Kidney capillary endothelial cell (primary cell): ENCODE measurements at regions not wholly inside any gene's neighbourhood (a gene's known extent, or its start where the extent isn't known, plus 50 kb on each side); places are given as distances from the start of the nearest gene placed in this dataset.

Experiments used
- DNase-seq: peaks from one replicate; pipeline ENCODE4 v3.0.0-alpha.2; 2018; ENCODE audit warnings: low spot score

DNA sequence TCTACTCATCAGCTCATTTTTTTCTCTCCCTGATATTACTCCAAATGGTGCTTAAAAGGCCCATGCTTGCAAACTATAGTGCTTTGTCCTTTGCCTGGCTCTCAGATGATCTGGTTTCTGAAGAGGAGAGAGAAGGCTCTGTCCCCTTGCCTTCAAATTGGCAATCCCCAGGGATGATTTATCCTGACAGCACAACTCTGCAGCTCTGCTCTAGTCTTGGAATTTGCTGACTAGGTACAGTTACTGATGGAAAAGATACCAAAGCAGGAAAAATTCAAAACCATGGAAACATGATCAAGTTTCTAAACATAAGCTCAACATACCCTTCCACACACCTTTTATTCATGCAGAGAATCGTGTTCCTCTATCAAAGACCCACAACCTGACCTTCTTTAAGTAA, 106.7 kb upstream of the CADPS start:
- DNase-seq: no peak

DNA sequence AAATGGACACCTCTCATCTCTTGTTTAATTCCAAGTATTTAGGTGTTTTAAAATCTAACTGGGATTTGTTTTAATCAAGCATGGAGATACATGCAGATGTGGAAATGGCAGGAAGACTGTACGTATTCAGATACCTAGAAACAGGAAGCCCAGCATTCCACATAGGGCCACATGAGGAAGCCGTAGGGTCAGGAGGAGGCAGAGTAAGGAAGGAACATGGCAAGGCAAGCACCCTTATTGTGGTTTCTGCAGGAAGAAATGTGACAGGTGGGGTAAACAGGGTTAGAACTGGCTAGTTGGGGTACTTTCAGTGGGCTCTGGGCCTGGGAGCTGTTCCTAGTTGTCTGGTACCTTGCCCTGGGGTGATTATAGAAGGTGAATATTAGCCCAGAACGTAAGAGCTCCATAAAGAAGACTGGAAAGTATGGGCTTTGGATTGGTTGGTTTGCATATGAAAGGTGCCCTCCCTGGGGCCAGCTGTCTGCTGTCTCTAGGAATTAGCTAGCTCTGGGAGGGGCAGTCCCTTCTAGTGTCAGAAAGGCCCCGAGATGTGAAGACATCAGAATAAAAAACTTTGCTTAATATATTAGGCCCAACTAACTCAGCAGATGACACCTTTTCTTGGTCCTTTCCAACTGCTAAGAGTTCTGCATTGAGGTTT, 107.7 kb upstream of the CADPS start:
- no peak for DNase-seq

DNA sequence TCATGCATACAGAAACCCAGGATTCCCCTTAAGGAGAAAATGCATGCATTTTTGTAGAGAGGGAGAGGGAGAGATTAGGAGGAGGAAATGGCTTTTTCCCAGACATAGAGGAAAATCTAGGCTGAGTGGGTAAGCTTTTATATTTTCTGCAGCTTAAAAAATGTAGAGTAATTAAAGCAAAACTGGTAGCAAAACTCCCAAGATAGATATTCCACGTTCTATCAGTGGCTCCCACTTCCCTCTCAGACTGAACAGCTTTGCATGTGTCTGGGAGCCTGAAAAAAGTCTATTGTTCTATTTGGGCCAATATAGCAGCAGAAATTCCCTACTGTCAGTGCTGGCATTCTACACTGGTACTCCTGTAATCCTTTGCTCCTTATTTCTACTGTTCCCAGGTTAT, 110.8 kb upstream of the CADPS start:
- DNase-seq: no peak

DNA sequence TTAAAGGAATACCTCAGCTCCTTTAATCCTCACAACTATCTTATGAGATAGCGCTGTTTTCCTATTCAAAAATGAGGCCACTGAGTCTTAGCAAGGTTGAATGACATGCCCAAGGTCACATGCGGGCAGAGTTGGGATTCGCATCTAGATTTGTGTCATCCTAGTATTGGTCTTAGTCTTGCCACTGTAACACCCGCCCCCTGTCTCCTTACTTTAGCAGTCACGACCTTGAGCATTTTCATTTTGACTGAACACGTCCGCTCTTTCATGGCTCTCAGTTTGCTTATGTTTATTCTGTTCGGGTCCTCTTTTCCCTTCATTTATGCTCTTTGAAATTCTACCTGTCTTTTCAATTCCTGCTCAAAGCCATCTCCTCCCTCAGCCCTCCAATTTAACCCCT, 112.5 kb upstream of the CADPS start:
- no peak for DNase-seq

DNA sequence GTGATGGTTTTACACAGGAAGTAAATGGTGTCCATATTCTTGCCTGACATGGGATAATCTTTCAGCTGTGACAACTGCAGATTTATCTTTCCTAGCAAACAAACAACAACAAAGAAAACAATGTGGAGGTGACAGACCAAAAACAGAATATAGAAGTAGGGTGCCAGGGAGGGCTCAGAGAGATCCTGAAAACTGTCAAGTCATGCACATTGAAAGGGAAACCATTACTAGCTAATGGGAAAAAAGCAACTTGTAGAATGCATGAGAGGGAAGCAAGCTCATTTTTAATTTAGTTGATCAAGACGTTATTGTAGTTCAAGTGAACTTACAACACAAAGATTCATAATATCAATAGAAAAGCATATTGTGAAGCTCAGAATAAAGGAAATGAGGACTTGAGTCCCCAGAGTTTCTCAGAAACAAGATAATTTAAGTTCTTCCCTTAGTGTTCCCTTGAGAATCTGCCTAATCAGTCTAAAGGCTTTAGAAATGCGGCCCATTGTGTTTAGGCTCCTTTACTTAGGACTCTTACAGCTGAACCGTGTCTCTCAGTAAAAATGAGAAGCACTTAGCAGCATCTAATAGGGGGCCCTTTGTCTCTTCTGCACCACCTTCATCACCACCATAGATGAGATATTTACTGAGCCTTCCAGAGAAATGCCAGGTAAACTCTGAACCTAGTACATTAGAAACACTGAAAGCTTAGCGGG, 115.6 kb upstream of the CADPS start:
- DNase-seq: no peak

DNA sequence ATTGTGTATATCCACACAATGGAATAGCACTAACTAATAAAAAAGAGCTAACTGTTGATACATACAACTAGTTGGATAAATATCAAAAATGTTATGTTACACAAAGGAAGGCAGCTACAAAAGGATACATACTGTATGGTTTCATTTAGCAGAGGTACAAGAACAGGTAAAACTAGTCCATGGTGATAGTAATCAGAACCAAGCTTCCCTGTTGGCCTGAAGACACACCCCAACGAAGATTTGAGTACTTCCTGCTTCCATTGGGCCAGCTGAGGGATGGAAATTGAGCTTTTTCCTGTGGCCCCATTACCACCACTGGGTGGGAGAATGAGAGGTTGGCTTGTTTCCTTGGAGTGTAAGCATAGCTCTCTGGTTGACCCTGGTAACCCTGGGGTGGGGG, 117.3 kb upstream of the CADPS start:
- no peak for DNase-seq

DNA sequence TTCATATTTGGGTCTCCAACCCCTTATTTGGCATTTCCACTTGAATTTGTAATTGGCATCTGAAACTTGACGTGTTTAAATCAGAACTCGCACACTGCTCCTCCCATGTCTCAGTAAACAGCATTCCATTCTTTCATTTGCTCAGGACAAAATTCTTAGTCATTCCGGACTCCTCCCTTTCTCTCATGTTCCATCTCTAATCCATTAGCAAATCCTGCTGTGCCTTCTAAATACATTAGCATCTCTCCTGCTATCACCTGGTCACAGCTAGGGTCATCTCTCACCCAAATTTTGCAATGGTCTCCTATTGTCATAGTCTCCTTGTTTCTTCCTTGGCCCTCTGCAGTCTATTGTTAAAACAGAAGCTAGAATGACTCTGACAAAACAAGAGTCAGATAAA, 119.9 kb upstream of the CADPS start:
- no peak for DNase-seq

DNA sequence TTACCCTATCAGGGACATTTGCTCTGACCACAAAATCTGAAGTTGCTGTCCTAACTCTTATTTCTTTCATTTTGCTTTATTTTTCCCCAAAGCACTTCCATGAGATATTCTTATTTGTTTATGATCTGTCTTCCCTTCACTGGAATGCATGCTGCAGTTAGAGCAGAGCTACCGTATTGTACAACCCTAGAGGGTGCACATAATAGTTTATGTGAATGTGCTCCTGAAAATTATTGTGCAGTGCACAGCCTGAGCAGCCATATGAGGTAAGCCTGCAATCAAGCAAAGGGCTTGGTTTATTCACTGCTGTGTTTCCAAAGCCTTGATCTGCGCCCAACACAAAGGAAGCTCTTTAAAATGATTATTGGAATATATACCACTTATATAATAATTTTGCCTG, 120.3 kb upstream of the CADPS start:
- DNase-seq: no peak

DNA sequence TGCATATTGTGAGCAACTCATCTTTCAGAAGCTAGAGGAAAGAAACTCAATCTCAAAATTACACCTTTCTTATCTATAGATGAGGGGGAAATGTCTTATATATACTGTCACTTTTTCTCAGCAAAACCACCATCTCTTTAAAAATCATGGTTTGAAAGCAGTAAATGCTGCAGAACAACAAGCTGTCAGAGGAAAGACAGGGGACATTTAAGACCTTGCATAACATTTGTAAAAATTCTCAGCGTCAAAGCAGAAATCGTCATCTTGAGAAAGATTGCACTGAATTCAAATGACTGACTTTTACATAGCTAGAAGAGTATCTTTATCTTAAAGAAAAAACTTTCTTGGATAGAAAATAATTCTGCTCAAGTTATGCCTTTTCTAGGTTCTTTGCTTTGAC, 122.2 kb upstream of the CADPS start:
- DNase-seq: no peak

DNA sequence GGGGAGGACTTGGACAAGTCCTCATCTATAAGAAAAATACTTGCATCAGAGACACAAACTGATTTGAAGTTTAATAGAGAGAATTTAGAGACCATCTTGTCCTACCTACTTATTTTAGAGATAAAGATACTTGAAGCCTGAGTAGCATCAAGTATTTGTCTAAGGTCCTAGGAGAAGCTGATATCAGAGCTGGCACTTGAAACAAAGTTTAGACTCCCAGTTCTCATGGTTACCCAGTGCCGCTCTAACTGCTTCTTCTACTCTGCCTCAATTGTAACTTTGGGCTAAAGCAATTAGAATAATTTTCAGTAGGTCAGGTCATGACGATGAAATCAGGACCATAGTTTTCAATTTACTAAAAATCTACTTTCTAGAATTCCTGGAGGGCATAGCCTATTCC, 123.9 kb upstream of the CADPS start:
- DNase-seq: no peak

DNA sequence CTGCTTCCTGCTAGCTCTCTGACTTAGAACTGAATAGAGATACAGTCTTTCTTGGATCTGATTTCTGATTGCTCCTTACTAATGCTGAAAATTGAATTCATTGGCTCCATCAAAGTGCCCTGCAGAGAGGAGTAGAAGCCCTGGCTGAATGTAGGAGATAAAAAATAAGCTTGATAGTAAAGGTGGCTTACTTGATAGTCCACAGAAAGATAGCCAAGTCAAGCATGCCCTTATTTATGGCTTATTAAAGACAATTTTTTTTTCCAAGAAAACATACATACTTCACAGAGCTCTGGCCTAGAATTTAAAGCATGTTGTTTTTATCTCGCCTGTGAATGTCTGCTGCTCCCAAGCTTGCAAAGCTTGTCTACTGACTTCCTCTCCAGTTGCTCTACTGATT, 124.6 kb upstream of the CADPS start:
- no peak for DNase-seq

DNA sequence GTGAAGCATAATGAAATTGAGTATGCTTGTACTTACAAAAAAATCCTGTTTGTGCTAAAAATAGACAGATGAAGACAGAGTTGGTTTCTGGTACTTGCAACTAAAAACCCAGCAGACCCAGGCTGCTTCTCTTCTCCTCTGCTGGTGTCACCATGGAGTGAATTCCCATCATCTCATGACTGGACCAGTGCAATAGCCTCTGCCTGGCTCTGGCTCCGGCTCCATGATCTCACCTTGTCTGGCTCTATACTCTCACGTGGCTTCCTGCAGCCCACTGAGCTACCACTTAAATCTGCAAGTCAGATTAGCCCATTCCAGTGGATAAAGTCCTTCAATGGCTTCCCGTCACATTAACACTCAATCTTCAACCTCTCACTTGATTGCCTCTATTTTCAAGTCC, 129.2 kb upstream of the CADPS start:
- no peak for DNase-seq

DNA sequence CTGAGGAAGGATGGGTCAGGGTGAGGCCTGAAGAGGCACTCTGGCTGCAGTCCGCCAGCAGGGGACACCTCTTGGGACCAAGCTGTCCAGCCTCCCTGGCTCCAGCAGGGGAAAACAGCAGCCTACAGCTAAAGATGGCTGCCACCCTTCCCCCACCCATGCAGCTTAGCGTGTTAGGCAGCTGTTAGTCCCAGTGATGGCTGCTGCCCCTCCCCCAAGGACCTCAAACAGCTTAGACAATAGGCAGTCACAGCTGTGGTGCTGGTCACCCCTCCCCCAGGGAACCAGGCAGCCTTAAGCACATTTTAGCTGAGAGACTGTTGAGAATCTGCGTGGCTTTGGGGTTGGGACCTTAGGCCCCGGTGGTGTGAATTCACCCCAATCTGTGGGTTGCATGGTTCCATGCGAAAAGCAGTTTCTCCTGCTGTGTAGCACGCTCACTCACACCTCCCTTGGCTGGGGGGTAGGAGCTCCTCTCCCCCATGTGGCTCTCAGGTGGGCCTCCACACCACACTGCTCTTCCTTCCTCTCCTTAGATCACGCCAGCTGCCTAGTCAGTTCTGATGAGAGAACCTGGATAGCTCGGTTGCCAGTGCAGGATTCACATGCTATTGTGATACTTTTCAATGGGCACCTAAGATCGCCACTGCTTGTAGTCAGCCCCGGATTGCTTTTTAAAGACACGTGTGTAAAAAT, 140.5 kb upstream of the CADPS start:
- no peak for DNase-seq

DNA sequence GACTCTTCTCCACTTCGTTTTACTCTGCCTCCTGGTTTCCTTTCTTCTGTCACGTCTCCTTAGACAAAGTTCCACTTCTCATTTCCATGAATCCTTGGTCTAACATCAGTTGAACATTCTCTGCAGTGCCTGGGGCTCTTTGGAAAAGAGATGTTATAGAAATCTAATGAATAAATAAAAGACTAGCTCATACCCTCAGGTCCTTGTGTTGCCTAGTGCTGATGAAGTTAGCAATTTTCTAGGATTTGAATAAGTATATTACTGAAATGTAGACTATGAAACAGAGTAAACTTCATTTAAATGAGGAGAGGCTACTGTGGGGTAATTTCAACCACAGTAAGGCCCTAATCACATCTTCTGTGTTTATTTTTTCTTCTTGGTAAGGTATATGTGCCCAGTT, 146.9 kb upstream of the CADPS start:
- no peak for DNase-seq

DNA sequence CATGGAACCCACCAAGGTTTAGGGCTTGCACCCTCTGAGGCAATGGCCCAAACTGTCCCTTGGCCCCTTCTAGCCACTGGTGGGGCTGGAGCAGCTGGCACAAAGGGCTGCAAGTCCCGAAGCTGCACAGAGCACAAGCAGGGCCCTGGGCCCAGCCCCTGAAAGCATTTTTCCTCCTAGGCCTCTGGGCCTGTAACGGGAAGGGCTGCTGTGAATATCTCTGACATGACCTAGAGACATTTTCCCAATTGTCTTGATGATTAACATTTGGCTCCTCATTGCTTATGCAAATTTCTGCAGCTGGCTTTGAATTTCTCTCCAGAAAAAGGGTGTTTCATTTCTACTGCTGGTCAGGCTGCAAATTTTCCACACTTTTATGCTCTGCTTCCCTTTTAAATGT, 151.5 kb upstream of the CADPS start:
- no peak for DNase-seq

DNA sequence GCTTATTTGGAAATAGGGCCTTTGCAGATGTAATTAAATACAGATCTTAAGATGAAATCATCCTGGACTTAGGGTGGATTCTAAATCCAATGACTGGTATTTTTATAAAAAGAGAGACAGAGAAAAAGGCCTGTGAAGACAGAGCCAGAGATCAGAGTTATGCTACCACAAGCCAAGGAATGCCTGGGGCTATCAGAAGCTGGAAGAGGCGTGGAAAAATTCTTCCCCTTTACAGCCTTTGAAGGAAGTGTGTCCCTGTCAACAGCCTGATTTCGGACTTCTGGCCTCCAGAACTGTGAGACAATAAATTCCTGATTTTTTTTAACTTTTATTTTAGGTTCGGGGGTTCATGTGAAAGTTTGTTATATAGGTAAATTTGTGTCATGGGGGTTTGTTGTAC, 154.1 kb upstream of the CADPS start:
- no peak for DNase-seq

DNA sequence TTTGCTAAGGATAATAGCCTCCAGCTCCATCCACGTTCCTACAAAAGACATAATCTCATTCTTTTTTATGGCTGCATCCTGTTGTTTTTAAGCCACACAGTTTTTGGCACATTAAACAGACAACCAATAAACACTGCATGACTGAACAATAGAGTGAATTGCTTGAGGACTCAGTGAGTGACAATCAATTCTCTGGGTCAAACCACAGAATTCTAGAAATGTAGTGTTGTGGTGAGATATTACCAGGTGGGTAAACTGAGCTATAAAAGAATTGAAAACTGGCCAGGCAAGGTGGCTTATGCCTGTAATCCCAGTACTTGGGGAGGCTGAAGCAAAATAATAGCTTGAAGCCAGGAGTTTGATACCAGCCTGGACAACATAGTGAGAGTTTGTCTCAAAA, 154.7 kb upstream of the CADPS start:
- no peak for DNase-seq

DNA sequence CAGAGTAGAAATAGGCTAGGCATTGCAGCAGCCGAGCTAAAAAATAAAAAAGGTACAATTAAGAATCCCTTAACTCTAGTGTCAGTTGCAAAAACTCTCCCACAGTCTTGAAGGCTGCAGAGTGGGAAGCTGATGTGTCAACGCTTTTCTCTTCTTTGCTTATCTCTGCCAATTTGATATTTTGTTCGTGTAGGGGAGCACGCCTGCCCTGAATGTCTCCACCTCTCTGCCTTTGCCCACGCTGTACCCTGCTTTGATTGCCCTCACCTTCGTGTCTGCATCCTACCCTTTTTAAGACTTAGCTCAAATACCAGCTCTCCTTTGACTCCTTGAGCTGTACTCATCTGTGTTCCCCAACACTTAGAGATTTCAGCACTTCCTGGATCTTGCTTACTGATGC, 155.4 kb upstream of the CADPS start:
- no peak for DNase-seq

DNA sequence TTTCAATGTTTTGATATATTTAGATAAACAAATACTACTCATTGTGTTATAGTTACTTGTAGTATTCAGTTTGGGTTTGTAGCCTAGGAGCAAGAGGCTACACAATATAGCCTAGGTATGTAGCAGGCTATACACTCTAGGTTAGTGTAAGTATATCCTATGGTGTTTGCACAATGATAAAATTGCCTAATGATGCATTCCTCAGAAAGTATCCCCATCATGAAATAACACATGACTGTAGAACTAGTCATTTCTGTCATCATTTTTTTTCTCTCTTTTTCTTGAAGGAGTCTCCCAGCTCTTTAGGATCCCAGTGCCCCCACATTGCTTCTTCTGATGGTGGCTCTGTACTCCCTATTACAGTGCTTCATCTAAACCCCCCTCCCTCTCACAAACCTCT, 157.7 kb upstream of the CADPS start:
- no peak for DNase-seq

DNA sequence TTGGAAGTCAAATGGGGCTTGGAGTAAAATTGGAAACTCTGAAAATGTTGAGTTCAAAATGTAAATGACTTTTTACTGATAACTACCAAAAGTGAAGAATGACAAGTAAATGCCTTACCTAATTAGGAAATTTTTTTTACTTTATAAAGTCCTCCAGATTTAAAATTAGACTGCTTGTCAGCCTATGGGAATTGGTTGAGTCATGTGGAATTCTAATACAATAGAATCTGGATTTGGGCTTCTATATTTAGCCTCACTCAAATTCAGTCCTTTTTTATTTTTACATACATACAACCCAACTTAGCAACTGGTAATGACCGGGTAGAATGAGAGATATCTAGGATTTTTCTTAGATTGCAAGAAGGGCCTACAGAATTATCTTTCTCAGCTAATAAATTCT, 158.9 kb upstream of the CADPS start:
- no peak for DNase-seq

DNA sequence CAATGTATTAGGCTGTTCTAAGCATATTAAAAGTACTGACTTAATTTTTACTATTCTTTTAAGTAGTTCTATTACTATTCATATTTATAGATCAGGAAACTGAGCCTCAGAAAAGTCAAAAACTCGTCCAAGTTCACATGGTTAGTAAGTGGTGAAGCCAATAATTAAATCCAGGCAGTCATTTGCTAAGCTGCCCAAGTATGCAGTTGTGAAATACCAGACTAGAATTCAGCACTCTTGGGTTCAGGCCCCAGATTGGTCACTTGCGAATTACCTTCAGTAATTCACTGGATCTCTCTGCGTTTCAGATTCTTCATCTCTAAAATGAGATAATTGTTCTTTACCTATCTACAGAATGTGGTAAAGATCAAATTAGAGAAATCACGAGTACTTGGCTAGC, 161.9 kb upstream of the CADPS start:
- no peak for DNase-seq

DNA sequence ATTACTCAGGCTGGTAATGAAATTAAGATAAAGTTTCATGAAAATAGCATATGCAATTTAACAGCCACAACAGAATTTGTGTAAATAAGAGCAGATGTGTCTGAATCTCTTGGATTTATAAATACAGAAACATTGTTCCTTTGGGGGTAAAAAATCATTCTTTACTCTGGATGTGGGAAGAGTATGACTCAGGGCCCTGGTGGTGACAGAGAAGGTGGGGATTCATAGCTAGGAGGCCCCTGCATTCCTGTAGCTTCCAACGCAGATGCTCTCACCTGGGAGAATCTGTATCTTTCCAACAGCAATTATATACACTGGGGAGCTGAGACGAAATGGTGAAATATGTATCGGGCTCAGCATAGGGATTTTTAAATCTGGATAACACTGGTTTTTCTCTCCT, 167.6 kb upstream of the CADPS start:
- no peak for DNase-seq

DNA sequence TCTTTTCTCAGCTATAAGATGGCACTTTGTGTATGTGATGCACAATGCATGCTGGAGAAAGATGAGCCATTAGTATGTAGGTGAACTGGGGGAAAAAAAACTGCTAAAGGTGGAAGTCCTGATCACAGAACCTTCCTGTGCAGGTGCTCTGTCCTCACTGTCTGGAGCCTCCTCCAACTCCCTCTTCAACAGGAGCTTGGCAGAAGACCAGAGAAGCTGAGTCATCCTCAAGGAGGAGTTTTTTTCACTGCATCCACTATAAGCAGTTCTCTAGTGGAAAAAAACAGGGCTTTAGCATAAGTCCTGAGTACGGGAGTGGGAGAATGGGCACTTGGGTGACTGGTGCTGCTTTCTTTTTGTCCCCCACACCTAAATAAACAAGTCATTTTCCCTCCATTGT, 168.4 kb upstream of the CADPS start:
- no peak for DNase-seq

DNA sequence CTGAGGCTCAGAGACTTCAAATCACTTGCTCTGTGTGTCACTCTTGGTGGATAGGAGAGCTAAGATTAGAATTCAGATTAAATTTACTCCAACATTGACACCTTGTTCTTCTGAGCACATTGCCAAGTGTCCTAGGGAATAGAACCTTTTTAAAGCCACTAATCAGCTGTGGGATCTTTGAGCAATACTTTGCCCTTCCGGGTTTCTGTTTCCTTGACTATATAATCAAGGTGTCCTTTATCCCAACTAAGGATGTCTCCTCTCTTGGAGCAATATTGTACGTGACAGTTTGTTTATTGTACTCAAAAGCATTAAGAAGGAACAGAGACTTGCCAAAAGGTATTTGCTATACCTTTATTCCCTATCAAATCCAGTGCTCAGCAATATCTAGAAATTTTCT, 170.9 kb upstream of the CADPS start:
- no peak for DNase-seq
